Vagina (tissue), 2 donors: ENCODE measurements at regions not wholly inside any gene's neighbourhood (a gene's known extent, or its start where the extent isn't known, plus 50 kb on each side); places are given as distances from the start of the nearest gene placed in this dataset.
"Not testable (repeated sequence)": the region's sequence is repeated elsewhere in the genome, so short reads cannot be mapped to it uniquely, and the experiment has no call there.

Source experiments
- DNase-seq, 2 donors: peaks; one replicate each; pipeline ENCODE4 v3.0.0-alpha.2; 2017; ENCODE audit errors: extremely low spot score in 2 of 2
- H3K27ac ChIP-seq: fragments of 200-600 bp; sonication (generic); one replicate; pipeline ENCODE4 v1.5.1; 2019
- H3K27me3 ChIP-seq: fragments of 200-600 bp; sonication (generic); one replicate; pipeline ENCODE4 v1.5.1; 2019
- H3K36me3 ChIP-seq, 2 donors: fragments of 200-600 bp; sonication (generic); one replicate each; pipeline ENCODE4 v1.5.1; 2017 to 2019
- H3K4me1 ChIP-seq: fragments of 200-600 bp; sonication (generic); one replicate; pipeline ENCODE4 v1.5.1; 2019
- H3K4me3 ChIP-seq, 2 donors: fragments of 200-600 bp; sonication (generic); 1 replicate in 1 of 2; 2 replicates in 1 of 2; pipeline ENCODE4 v1.5.1; 2016 to 2019
- H3K9me3 ChIP-seq: fragments of 200-600 bp; sonication (generic); one replicate; pipeline ENCODE4 v1.5.1; 2019
- POLR2A ChIP-seq, 2 donors: fragments of 450-650 bp; IDR thresholded peaks; one replicate each; pipeline ENCODE4 v1.6.1; 2017; ENCODE audit warnings: antibody characterized with exemption in 2 of 2, mild to moderate bottlenecking in 2 of 2, moderate library complexity in 2 of 2
- POLR2AphosphoS5 ChIP-seq, 2 donors: sonication (generic); formaldehyde crosslinking; IDR thresholded peaks; one replicate each; pipeline ENCODE4 v1.9.0; 2017; ENCODE audit warnings: antibody characterized with exemption in 2 of 2, mild to moderate bottlenecking in 2 of 2, low read depth in 1 of 2; ENCODE audit not compliant: insufficient read depth in 1 of 2
- intact Hi-C: fragments of 100-400 bp; cut with DNase I; formaldehyde crosslinking; loops from one replicate; pipeline ENCODE4 v1.15.1; 2023
- TF ChIP-seq, protein P1 (sequence below), 3 experiments: fragments of 450-650 bp in 2 of 3; fragments of 200-600 bp in 1 of 3; sonication (generic) in 1 of 3; IDR thresholded peaks; one replicate each; pipeline ENCODE4 v1.5.1; 2017 to 2019; ENCODE audit warnings: antibody characterized with exemption in 3 of 3, mild to moderate bottlenecking in 2 of 3, moderate library complexity in 2 of 3

DNA sequence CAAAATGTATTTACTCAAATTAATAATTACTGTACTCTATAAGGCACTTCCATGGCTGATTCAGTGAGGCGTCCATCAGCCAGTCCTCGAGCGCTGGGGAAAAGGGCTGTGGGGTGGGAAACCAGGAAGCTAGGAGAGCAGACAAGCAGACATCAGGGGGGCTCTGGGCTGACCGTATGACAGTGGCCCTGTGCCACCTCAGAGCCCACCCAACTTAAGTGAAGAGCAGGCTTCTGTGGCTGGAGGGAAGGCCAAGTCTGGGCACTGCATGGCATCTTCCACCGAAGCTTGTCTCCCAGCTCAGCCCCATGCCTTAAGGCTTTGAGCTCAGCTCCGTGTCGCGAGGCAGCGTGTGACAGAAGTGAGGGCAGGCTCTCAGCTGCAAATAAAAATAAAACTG, 464.5 kb upstream of the ZMIZ1 start:
- TF ChIP-seq POLR2AphosphoS5 (IDR thresholded peaks at IDR 0.05; ENCODE audit: insufficient read depth in 1 of 2, low read depth in 1 of 2): no peak
- TF ChIP-seq, protein P1, sequence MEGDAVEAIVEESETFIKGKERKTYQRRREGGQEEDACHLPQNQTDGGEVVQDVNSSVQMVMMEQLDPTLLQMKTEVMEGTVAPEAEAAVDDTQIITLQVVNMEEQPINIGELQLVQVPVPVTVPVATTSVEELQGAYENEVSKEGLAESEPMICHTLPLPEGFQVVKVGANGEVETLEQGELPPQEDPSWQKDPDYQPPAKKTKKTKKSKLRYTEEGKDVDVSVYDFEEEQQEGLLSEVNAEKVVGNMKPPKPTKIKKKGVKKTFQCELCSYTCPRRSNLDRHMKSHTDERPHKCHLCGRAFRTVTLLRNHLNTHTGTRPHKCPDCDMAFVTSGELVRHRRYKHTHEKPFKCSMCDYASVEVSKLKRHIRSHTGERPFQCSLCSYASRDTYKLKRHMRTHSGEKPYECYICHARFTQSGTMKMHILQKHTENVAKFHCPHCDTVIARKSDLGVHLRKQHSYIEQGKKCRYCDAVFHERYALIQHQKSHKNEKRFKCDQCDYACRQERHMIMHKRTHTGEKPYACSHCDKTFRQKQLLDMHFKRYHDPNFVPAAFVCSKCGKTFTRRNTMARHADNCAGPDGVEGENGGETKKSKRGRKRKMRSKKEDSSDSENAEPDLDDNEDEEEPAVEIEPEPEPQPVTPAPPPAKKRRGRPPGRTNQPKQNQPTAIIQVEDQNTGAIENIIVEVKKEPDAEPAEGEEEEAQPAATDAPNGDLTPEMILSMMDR (IDR thresholded peaks at IDR 0.05): no peak
- no peak for TF ChIP-seq POLR2A (IDR thresholded peaks at IDR 0.05)
- H3K36me3 ChIP-seq: no peaks in the 10 kb centered on the region
- H3K4me1 ChIP-seq: no peaks in the 10 kb centered on the region
- peaks cover 6% of the 10 kb centered on the region for H3K9me3 ChIP-seq
- no peak overlapping the region for H3K4me3 ChIP-seq
- no peak overlapping the region for H3K27ac ChIP-seq
- H3K27me3 ChIP-seq: no peaks in the 10 kb centered on the region
- DNase-seq: peak; percentile 52 to 80
- intact Hi-C loops: no loop called here

DNA sequence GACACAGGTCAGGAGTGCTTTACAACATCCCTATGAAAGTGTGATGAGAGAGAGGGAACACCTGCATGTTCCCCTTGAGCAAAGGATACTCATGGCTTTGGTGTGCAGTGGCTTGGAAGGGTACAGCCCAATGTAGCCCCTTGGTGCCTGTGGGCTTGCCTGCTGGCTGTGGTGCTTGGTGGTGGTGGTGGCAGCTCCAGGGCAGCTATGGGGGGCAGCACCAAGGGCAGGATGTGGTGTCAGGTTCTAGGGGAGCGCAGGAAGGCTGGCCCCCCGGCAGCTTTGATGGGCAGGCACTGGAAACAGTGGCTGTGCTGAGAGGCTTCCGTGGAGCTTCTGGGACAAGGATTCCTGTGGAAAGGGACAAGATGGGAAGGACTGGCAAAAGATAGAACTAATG, 464.0 kb upstream of the ZMIZ1 start:
- Histone ChIP-seq H3K4me1 (no peaks in the 10 kb centered on the region), H3K9me3 (peaks cover 6% of the 10 kb centered on the region), H3K4me3 (no peak overlapping the region), H3K27me3 (no peaks in the 10 kb centered on the region), H3K27ac (no peak overlapping the region), H3K36me3 (no peaks in the 10 kb centered on the region)
- TF ChIP-seq POLR2AphosphoS5 (IDR thresholded peaks at IDR 0.05; ENCODE audit: insufficient read depth in 1 of 2, low read depth in 1 of 2) (no peak), POLR2A (IDR thresholded peaks at IDR 0.05) (no peak)
- TF ChIP-seq, protein P1 (IDR thresholded peaks at IDR 0.05): no peak
- peak; percentile 49 to 65 for DNase-seq
- intact Hi-C loops: no loop called here

DNA sequence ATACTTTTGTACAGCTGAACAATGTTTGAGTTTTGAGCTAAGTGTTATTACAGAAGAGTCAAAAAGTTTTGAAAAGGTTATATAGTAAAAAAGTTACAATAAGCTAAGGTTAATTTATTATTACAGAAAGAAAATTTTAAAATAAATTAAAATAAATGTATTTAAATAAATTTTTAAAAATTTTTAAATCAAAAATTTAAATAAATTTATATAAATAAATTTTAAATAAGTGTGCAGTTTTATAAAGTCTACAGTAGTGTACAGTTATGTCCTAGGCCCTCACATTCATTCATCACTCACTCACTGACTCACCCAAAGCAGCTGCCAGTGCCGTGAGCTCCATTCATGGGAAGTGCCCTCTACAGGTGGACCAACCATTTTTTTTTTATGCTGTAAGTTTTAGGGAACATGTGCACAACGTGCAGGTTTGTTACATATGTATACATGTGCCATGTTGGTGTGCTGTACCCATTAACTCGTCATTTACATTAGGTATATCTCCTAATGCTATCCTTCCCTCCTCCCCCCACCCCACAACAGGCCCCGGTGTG, 462.9 kb upstream of the ZMIZ1 start:
- Histone ChIP-seq H3K27ac (no peak overlapping the region), H3K27me3 (no peaks in the 10 kb centered on the region), H3K4me3 (no peak overlapping the region), H3K36me3 (no peaks in the 10 kb centered on the region), H3K4me1 (no peaks in the 10 kb centered on the region), H3K9me3 (peaks cover 6% of the 10 kb centered on the region)
- intact Hi-C loops: no loop called here
- TF ChIP-seq, protein P1 (IDR thresholded peaks at IDR 0.05): no peak
- no peak for TF ChIP-seq POLR2A (IDR thresholded peaks at IDR 0.05)
- no peak for TF ChIP-seq POLR2AphosphoS5 (IDR thresholded peaks at IDR 0.05; ENCODE audit: insufficient read depth in 1 of 2, low read depth in 1 of 2)
- DNase-seq: no peak

DNA sequence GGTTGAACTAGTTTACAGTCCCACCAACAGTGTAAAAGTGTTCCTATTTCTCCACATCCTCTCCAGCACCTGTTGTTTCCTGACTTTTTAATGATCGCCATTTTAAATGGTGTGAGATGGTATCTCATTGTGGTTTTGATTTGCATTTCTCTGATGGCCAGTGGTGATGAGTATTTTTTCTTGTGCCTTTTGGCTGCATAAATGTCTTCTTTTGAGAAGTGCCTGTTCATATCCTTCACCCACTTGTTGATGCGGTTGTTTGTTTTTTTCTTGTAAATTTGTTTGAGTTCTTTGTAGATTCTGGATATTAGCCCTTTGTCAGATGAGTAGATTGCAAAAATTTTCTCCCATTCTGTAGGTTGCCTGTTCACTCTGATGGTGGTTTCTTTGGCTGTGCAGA, 462.0 kb upstream of the ZMIZ1 start:
- H3K27ac ChIP-seq, H3K4me3 ChIP-seq, intact Hi-C loops, H3K27me3 ChIP-seq, H3K9me3 ChIP-seq, DNase-seq, H3K36me3 ChIP-seq, H3K4me1 ChIP-seq: not testable (repeated sequence)

DNA sequence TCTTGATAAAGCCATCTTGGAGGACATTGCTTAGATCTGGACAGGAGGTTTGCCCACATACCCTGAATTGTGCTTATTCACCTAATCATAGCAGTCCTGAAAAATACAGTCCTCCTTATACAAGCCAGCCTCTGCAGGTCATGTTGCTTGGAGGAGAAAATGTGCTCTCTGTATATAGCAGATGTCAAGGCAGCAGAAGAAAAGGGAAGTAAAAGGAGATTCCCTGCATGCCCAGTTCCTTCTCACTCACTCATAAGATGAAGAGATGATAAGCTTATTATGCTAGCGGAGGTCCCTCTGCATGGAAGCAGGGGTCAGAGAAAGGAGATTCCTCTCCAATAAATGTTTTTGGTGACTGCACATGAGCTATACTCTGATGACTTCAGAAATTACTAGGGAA, 458.8 kb upstream of the ZMIZ1 start:
- Histone ChIP-seq H3K27ac (no peak overlapping the region), H3K9me3 (peaks cover 6% of the 10 kb centered on the region), H3K27me3 (no peaks in the 10 kb centered on the region), H3K36me3 (no peaks in the 10 kb centered on the region), H3K4me1 (no peaks in the 10 kb centered on the region), H3K4me3 (no peak overlapping the region)
- intact Hi-C loops: no loop called here
- DNase-seq: peak in 1 of 2 donors; percentile 12
- TF ChIP-seq POLR2A (IDR thresholded peaks at IDR 0.05) (no peak), POLR2AphosphoS5 (IDR thresholded peaks at IDR 0.05; ENCODE audit: insufficient read depth in 1 of 2, low read depth in 1 of 2) (no peak)
- TF ChIP-seq, protein P1 (IDR thresholded peaks at IDR 0.05): no peak
